Epithelial cell of esophagus (primary cell): ENCODE measurements at regions not wholly inside any gene's neighbourhood (a gene's known extent, or its start where the extent isn't known, plus 50 kb on each side); places are given as distances from the start of the nearest gene placed in this dataset.

Source experiments
- DNase-seq: peaks from one replicate; pipeline ENCODE4 v3.0.0; 2010; ENCODE audit warnings: low read depth
- H3K4me3 ChIP-seq: 2 replicates; pipeline ENCODE4 v1.5.1; 2011; ENCODE audit warnings: mild to moderate bottlenecking, low read length, control low read depth
- CTCF ChIP-seq: IDR thresholded peaks from 2 replicates; pipeline ENCODE4 v1.5.1; 2011; ENCODE audit warnings: low read depth, mild to moderate bottlenecking, low read length, control low read depth, inconsistent platforms; ENCODE audit not compliant: insufficient read depth; ENCODE audit errors: missing control alignments

- no peak for DNase-seq
- no peak for TF ChIP-seq CTCF
- H3K4me3 ChIP-seq = no peak overlapping the region
Observed at GRCh38 chr6:117194271-117194670, 71.1 kb upstream of the VGLL2 start.

DNA sequence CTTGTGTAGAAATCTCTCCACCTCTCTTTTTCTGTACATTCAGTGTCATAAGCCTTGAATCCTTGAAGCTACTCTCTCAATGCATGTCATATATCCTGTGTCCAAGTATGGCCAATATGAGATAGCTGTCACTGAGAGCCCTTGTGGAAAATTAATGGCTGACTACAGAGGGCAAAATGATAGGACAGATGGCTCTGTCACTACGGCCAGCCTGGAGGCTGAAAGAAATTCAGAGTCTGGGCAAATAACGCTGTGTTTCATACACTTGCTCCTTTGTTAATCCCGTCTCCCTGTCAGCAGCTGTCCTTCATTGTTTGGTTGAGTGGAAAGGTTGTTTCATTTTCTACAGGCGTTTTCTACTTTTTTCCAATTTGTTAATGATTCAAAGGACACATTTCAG lies 70.4 kb upstream of the VGLL2 start:
- no peak overlapping the region for H3K4me3 ChIP-seq
- TF ChIP-seq CTCF = no peak
- DNase-seq = no peak

GRCh38 chr6:117195728-117196127 lies 69.6 kb upstream of the VGLL2 start:
- peak; percentile 66 for DNase-seq
- TF ChIP-seq CTCF = no peak
- H3K4me3 ChIP-seq = no peak overlapping the region

DNA sequence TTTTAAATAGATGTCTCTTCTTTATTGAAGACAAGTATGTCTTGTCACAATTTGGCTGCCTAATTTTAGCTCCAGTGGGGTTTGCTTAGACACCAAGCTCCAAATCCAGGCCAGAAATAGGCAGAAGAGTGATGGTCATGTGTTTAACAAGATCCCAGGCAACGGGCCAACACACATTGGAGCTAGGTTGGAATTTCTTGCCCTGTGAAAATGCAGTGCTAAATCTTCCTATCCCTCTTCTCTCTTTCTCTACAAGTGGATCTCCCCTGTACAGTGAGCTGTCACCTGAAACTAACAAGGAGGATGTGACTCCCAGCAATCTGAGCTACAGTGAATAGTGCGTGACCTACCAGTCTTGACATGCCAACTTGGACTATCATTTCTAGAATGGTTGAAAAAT lies 65.3 kb upstream of the VGLL2 start:
- DNase-seq = peak; percentile 12
- no peak for TF ChIP-seq CTCF
- no peak overlapping the region for H3K4me3 ChIP-seq

- DNase-seq = no peak
- TF ChIP-seq CTCF = no peak
- H3K4me3 ChIP-seq = no peak overlapping the region
Observed at GRCh38 chr6:117204903-117205302, 60.5 kb upstream of the VGLL2 start.

GRCh38 chr6:117205876-117206275 lies 59.5 kb upstream of the VGLL2 start:
- DNase-seq = no peak
- H3K4me3 ChIP-seq = no peak overlapping the region
- TF ChIP-seq CTCF = no peak

DNA sequence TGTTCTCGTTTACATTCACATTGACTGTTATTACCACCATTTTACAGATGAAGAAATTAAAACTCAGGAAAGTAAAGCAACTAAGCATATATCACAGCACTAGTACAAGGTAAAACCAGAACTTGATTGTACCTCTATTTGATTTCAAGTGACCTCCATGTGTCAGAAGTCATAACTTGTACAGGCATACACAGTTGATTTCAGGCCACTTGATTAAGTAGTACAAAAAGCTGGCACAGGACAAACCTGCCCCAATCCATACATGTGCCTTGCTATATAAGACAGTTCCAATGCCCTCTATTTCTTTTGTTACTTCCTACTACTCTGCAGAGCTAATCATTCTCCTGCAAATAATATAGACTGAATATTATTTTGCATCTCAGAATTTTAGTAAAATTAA lies 58.8 kb upstream of the VGLL2 start:
- H3K4me3 ChIP-seq = no peak overlapping the region
- DNase-seq = no peak
- TF ChIP-seq CTCF = no peak
